ENCODE measurements at regions not wholly inside any gene's neighbourhood (a gene's known extent, or its start where the extent isn't known, plus 50 kb on each side); places are given as distances from the start of the nearest gene placed in this dataset.
A peak's percentile ranks its signal among the peaks of the same experiment; 100 is the strongest.
"Not testable (repeated sequence)": the region's sequence is repeated elsewhere in the genome, so short reads cannot be mapped to it uniquely, and the experiment has no call there.

- no peak for DNase-seq
Observed at GRCh38 chr20:51154708-51155690, 132.1 kb upstream of the KCNG1 start.

GRCh38 chr20:51153867-51154707 lies 131.2 kb upstream of the KCNG1 start:
- no peak for DNase-seq

GRCh38 chr20:51148941-51149340 lies 126.0 kb upstream of the KCNG1 start:
- no peak for DNase-seq

GRCh38 chr20:51144476-51144875 lies 121.6 kb upstream of the KCNG1 start:
- no peak for DNase-seq

GRCh38 chr20:51143652-51144051 lies 120.7 kb upstream of the KCNG1 start:
- DNase-seq: no peak

- DNase-seq: no peak
Observed at GRCh38 chr20:51142448-51142847, 119.5 kb upstream of the KCNG1 start.

- no peak for DNase-seq
Observed at GRCh38 chr20:51140671-51141070, 117.8 kb upstream of the KCNG1 start.

GRCh38 chr20:51139891-51140290 lies 117.0 kb upstream of the KCNG1 start:
- DNase-seq: no peak

GRCh38 chr20:51138576-51138975 lies 115.7 kb upstream of the KCNG1 start:
- no peak for DNase-seq

GRCh38 chr20:51137461-51137860 lies 114.6 kb upstream of the KCNG1 start:
- no peak for DNase-seq

- DNase-seq: no peak
Observed at GRCh38 chr20:51135926-51136715, 113.2 kb upstream of the KCNG1 start.

- no peak for DNase-seq
Observed at GRCh38 chr20:51134405-51134804, 111.5 kb upstream of the KCNG1 start.

- DNase-seq: no peak
Observed at GRCh38 chr20:51132279-51132678, 109.4 kb upstream of the KCNG1 start.

GRCh38 chr20:51131811-51132210 lies 108.9 kb upstream of the KCNG1 start:
- no peak for DNase-seq

- DNase-seq: no peak
Observed at GRCh38 chr20:51129147-51129776, 106.4 kb upstream of the KCNG1 start.

GRCh38 chr20:51128198-51128597 lies 105.3 kb upstream of the KCNG1 start:
- peak; percentile 42 for DNase-seq

- DNase-seq: no peak
Observed at GRCh38 chr20:51127713-51128112, 104.8 kb upstream of the KCNG1 start.

GRCh38 chr20:51126337-51126736 lies 103.4 kb upstream of the KCNG1 start:
- DNase-seq: no peak

- no peak for DNase-seq
Observed at GRCh38 chr20:51125780-51126179, 102.9 kb upstream of the KCNG1 start.

GRCh38 chr20:51125105-51125504 lies 102.2 kb upstream of the KCNG1 start:
- no peak for DNase-seq

- DNase-seq: not testable (repeated sequence)
Observed at GRCh38 chr20:51123887-51124286, 101.0 kb upstream of the KCNG1 start.

GRCh38 chr20:51122931-51123658 lies 100.2 kb upstream of the KCNG1 start:
- DNase-seq: peak; percentile 40

All from stimulated activated CD4-positive, alpha-beta T cell treated with anti-CD3 and anti-CD28 coated beads, Interleukin-15, amount 100 ng/mL, for 24 hours (primary cell).